Activated CD8-positive, alpha-beta memory T cell treated with anti-CD3 and anti-CD28 coated beads, Interleukin-2, amount 10 ng/mL, durations not matched to agents 7 days and 5 days (primary cell): ENCODE measurements at regions not wholly inside any gene's neighbourhood (a gene's known extent, or its start where the extent isn't known, plus 50 kb on each side); places are given as distances from the start of the nearest gene placed in this dataset.

Experiments
- ATAC-seq: fragments of 150-1000 bp; cut with Tn5 transposase; one replicate; pipeline ENCODE4 v1.10.0; 2021; ENCODE audit warnings: moderate library complexity
- CTCF ChIA-PET: fragments of 350-600 bp; sonication (Branson Sonifier 250); formaldehyde crosslinking; loops from one replicate; lab custom pipeline; 2021; ENCODE audit warnings: antibody characterized with exemption; lab: Charles Lee
- DNase-seq: peaks from one replicate; pipeline ENCODE4 v3.0.0-alpha.2; 2020
- H3K27ac Mint-ChIP-seq: one replicate; pipeline ENCODE4 v1.8.0; 2021; ENCODE audit warnings: mild to moderate bottlenecking, mixed read lengths
- H3K27me3 Mint-ChIP-seq: one replicate; pipeline ENCODE4 v1.8.0; 2021; ENCODE audit warnings: mixed read lengths
- H3K36me3 Mint-ChIP-seq: one replicate; pipeline ENCODE4 v1.8.0; 2021; ENCODE audit warnings: mild to moderate bottlenecking, mixed read lengths
- H3K4me1 Mint-ChIP-seq: one replicate; pipeline ENCODE4 v1.8.0; 2021; ENCODE audit warnings: mixed read lengths
- H3K4me3 Mint-ChIP-seq: one replicate; pipeline ENCODE4 v1.8.0; 2021; ENCODE audit warnings: mild to moderate bottlenecking, moderate library complexity, mixed read lengths
- H3K9me3 Mint-ChIP-seq: one replicate; pipeline ENCODE4 v1.8.0; 2022; ENCODE audit warnings: low read depth, mixed read lengths

GRCh38 chr2:239619369-239619768 is 218.5 kb upstream of the HDAC4 start:
- no peak for ATAC-seq
- peaks cover 14% of the 10 kb centered on the region for H3K4me1 Mint-ChIP-seq
- no peak overlapping the region for H3K27ac Mint-ChIP-seq
- CTCF ChIA-PET, result no interaction called here
- peak; percentile 22 for DNase-seq
- peaks cover 11% of the 10 kb centered on the region for H3K27me3 Mint-ChIP-seq
- peaks cover 2% of the 10 kb centered on the region for H3K9me3 Mint-ChIP-seq
- no peak overlapping the region for H3K4me3 Mint-ChIP-seq
- H3K36me3 Mint-ChIP-seq, result peaks cover 2% of the 10 kb centered on the region

- ATAC-seq (no peak), DNase-seq (no peak)
- Mint-ChIP-seq H3K9me3 (peaks cover 2% of the 10 kb centered on the region), H3K4me1 (no peaks in the 10 kb centered on the region), H3K27me3 (peaks cover 11% of the 10 kb centered on the region), H3K36me3 (peaks cover 2% of the 10 kb centered on the region), H3K27ac (no peak overlapping the region), H3K4me3 (no peak overlapping the region)
- CTCF ChIA-PET, result interaction anchor here (1.4 kb wide), 1 partner anchor 10 kb away, joined by 3 read pairs; no protein-coding TSS in a partner anchor
Observed at GRCh38 chr2:239616729-239617128, 215.9 kb upstream of the HDAC4 start.

- peaks cover 5% of the 10 kb centered on the region for H3K27me3 Mint-ChIP-seq
- no peak overlapping the region for H3K27ac Mint-ChIP-seq
- H3K9me3 Mint-ChIP-seq, result no peaks in the 10 kb centered on the region
- CTCF ChIA-PET, result no interaction called here
- ATAC-seq (no peak), DNase-seq (peak; percentile 18)
- no peak overlapping the region for H3K4me3 Mint-ChIP-seq
- no peaks in the 10 kb centered on the region for H3K36me3 Mint-ChIP-seq
- no peaks in the 10 kb centered on the region for H3K4me1 Mint-ChIP-seq
Observed at GRCh38 chr2:239612133-239612532, 211.3 kb upstream of the HDAC4 start.

- Mint-ChIP-seq H3K9me3 (no peaks in the 10 kb centered on the region), H3K36me3 (no peaks in the 10 kb centered on the region), H3K4me1 (no peaks in the 10 kb centered on the region), H3K27ac (no peak overlapping the region), H3K27me3 (peaks cover 7% of the 10 kb centered on the region), H3K4me3 (no peak overlapping the region)
- ATAC-seq (no peak), DNase-seq (peak; percentile 23)
- CTCF ChIA-PET, result no interaction called here
Observed at GRCh38 chr2:239611222-239611795, 210.5 kb upstream of the HDAC4 start.

- Mint-ChIP-seq H3K4me3 (no peak overlapping the region), H3K27me3 (peaks cover 11% of the 10 kb centered on the region), H3K4me1 (peaks cover 4% of the 10 kb centered on the region), H3K36me3 (no peaks in the 10 kb centered on the region), H3K27ac (no peak overlapping the region), H3K9me3 (no peaks in the 10 kb centered on the region)
- ATAC-seq (no peak), DNase-seq (peak; percentile 9)
- CTCF ChIA-PET, result no interaction called here
Observed at GRCh38 chr2:239610457-239611221, 209.8 kb upstream of the HDAC4 start.

GRCh38 chr2:239609607-239610310 is 208.9 kb upstream of the HDAC4 start:
- CTCF ChIA-PET, result no interaction called here
- Mint-ChIP-seq H3K27me3 (peaks cover 19% of the 10 kb centered on the region), H3K4me1 (peaks cover 5% of the 10 kb centered on the region), H3K36me3 (no peaks in the 10 kb centered on the region), H3K9me3 (no peaks in the 10 kb centered on the region), H3K27ac (no peak overlapping the region), H3K4me3 (no peak overlapping the region)
- DNase-seq (peak; percentile 44), ATAC-seq (no peak)

- Mint-ChIP-seq H3K36me3 (no peaks in the 10 kb centered on the region), H3K4me1 (peaks cover 5% of the 10 kb centered on the region), H3K9me3 (no peaks in the 10 kb centered on the region), H3K27me3 (peaks cover 21% of the 10 kb centered on the region), H3K27ac (no peak overlapping the region), H3K4me3 (no peak overlapping the region)
- CTCF ChIA-PET, result no interaction called here
- ATAC-seq (no peak), DNase-seq (peak; percentile 22)
Observed at GRCh38 chr2:239609162-239609561, 208.3 kb upstream of the HDAC4 start.

- CTCF ChIA-PET, result no interaction called here
- no peaks in the 10 kb centered on the region for H3K36me3 Mint-ChIP-seq
- no peak for ATAC-seq
- H3K4me1 Mint-ChIP-seq, result peaks cover 5% of the 10 kb centered on the region
- no peaks in the 10 kb centered on the region for H3K9me3 Mint-ChIP-seq
- DNase-seq, result peak; percentile 23
- peaks cover 24% of the 10 kb centered on the region for H3K27me3 Mint-ChIP-seq
- no peak overlapping the region for H3K27ac Mint-ChIP-seq
- no peak overlapping the region for H3K4me3 Mint-ChIP-seq
Observed at GRCh38 chr2:239608723-239609122, 207.9 kb upstream of the HDAC4 start.

- H3K4me3 Mint-ChIP-seq, result no peak overlapping the region
- H3K27ac Mint-ChIP-seq, result no peak overlapping the region
- no peaks in the 10 kb centered on the region for H3K9me3 Mint-ChIP-seq
- no peak for DNase-seq
- H3K4me1 Mint-ChIP-seq, result peaks cover 5% of the 10 kb centered on the region
- no peaks in the 10 kb centered on the region for H3K36me3 Mint-ChIP-seq
- no peak for ATAC-seq
- H3K27me3 Mint-ChIP-seq, result peaks cover 24% of the 10 kb centered on the region
- CTCF ChIA-PET, result no interaction called here
Observed at GRCh38 chr2:239608260-239608659, 207.4 kb upstream of the HDAC4 start.

- no peak for ATAC-seq
- no peaks in the 10 kb centered on the region for H3K9me3 Mint-ChIP-seq
- H3K4me1 Mint-ChIP-seq, result peaks cover 7% of the 10 kb centered on the region
- H3K36me3 Mint-ChIP-seq, result no peaks in the 10 kb centered on the region
- CTCF ChIA-PET, result no interaction called here
- peaks cover 24% of the 10 kb centered on the region for H3K27me3 Mint-ChIP-seq
- peak; percentile 25 for DNase-seq
- H3K27ac Mint-ChIP-seq, result no peak overlapping the region
- H3K4me3 Mint-ChIP-seq, result no peak overlapping the region
Observed at GRCh38 chr2:239607517-239608191, 206.8 kb upstream of the HDAC4 start.

- CTCF ChIA-PET, result no interaction called here
- Mint-ChIP-seq H3K4me3 (no peak overlapping the region), H3K27me3 (peaks cover 24% of the 10 kb centered on the region), H3K27ac (no peak overlapping the region), H3K9me3 (no peaks in the 10 kb centered on the region), H3K4me1 (peaks cover 14% of the 10 kb centered on the region), H3K36me3 (no peaks in the 10 kb centered on the region)
- ATAC-seq (no peak), DNase-seq (peak; percentile 15)
Observed at GRCh38 chr2:239606741-239607516, 206.1 kb upstream of the HDAC4 start.

- Mint-ChIP-seq H3K27ac (no peak overlapping the region), H3K4me3 (no peak overlapping the region), H3K27me3 (peaks cover 24% of the 10 kb centered on the region), H3K4me1 (peaks cover 19% of the 10 kb centered on the region), H3K36me3 (no peaks in the 10 kb centered on the region), H3K9me3 (no peaks in the 10 kb centered on the region)
- CTCF ChIA-PET, result no interaction called here
- DNase-seq (no peak), ATAC-seq (no peak)
Observed at GRCh38 chr2:239605976-239606375, 205.2 kb upstream of the HDAC4 start.

- DNase-seq (no peak), ATAC-seq (no peak)
- CTCF ChIA-PET, result no interaction called here
- peaks cover 19% of the 10 kb centered on the region for H3K4me1 Mint-ChIP-seq
- H3K27ac Mint-ChIP-seq, result no peak overlapping the region
- H3K36me3 Mint-ChIP-seq, result no peaks in the 10 kb centered on the region
- no peak overlapping the region for H3K4me3 Mint-ChIP-seq
- H3K27me3 Mint-ChIP-seq, result peaks cover 24% of the 10 kb centered on the region
- H3K9me3 Mint-ChIP-seq, result no peaks in the 10 kb centered on the region
Observed at GRCh38 chr2:239605409-239605808, 204.6 kb upstream of the HDAC4 start.
